Prostate gland (tissue), 2 donors: ENCODE measurements at regions not wholly inside any gene's neighbourhood (a gene's known extent, or its start where the extent isn't known, plus 50 kb on each side); places are given as distances from the start of the nearest gene placed in this dataset.

Source experiments
- DNase-seq: peaks from one replicate; pipeline ENCODE4 v3.0.0-alpha.2; 2019; ENCODE audit warnings: low spot score
- H3K27ac ChIP-seq, 2 donors: fragments of 200-600 bp; sonication (generic); 2 replicates each; pipeline ENCODE4 v1.5.1; 2017 to 2019
- H3K27me3 ChIP-seq: fragments of 200-600 bp; sonication (generic); replicated peaks from 2 replicates; pipeline ENCODE4 v1.5.1; 2019; ENCODE audit not compliant: insufficient read depth
- H3K36me3 ChIP-seq, 2 donors: fragments of 200-600 bp; sonication (generic); 1 replicate in 1 of 2; 2 replicates in 1 of 2; pipeline versions ENCODE4 v1.5.1 to v1.8.1; 2017 to 2019
- H3K4me1 ChIP-seq: fragments of 200-600 bp; sonication (generic); replicated peaks from 2 replicates; pipeline ENCODE4 v1.5.1; 2019
- H3K4me3 ChIP-seq, 2 donors: fragments of 200-600 bp; sonication (generic); 2 replicates each; pipeline ENCODE4 v1.5.1; 2017 to 2019
- H3K9me3 ChIP-seq: fragments of 200-600 bp; sonication (generic); 2 replicates; pipeline ENCODE4 v1.5.1; 2017
- CTCF ChIP-seq, 4 experiments: fragments of 200-600 bp in 2 of 4; fragments of 450-650 bp in 2 of 4; sonication (generic) in 2 of 4; IDR thresholded peaks; 1 replicate in 3 of 4; 2 replicates in 1 of 4; pipeline ENCODE4 v1.5.1; 2016 to 2019; ENCODE audit warnings: antibody characterized with exemption in 4 of 4, mild to moderate bottlenecking in 2 of 4, moderate library complexity in 2 of 4
- POLR2A ChIP-seq: fragments of 450-650 bp; IDR thresholded peaks from one replicate; pipeline ENCODE4 v1.6.1; 2016; ENCODE audit warnings: antibody characterized with exemption, mild to moderate bottlenecking
- POLR2AphosphoS5 ChIP-seq: sonication (generic); formaldehyde crosslinking; IDR thresholded peaks from one replicate; pipeline ENCODE4 v1.6.1; 2017; ENCODE audit warnings: antibody characterized with exemption
- WGBS: methylation state at CpG from one replicate; pipeline ENCODE4 v1.1.5; 2018; 5-methylcytosine and 5-hydroxymethylcytosine counted together
- intact Hi-C: fragments of 100-400 bp; cut with DNase I; formaldehyde crosslinking; loops from one replicate; pipeline ENCODE4 v1.14.2; 2022

- intact Hi-C loops = no loop called here
- Histone ChIP-seq H3K27ac (no peak overlapping the region), H3K9me3 (no peaks in the 10 kb centered on the region), H3K27me3 (no peaks in the 10 kb centered on the region), H3K36me3 (no peaks in the 10 kb centered on the region), H3K4me3 (no peak overlapping the region), H3K4me1 (no peaks in the 10 kb centered on the region)
- TF ChIP-seq POLR2A (no peak), POLR2AphosphoS5 (no peak), CTCF (IDR thresholded peaks at IDR 0.05) (no peak)
- 84% methylated on average over 3 of the region's 3 CpGs for WGBS
- no peak for DNase-seq
These were observed 602.5 kb downstream of the PTPRU start for GRCh38 chr1:29838738-29839320.

- no peaks in the 10 kb centered on the region for H3K9me3 ChIP-seq
- DNase-seq = no peak
- WGBS = 72% methylated on average over 12 of the region's 12 CpGs
- no peaks in the 10 kb centered on the region for H3K27me3 ChIP-seq
- no peaks in the 10 kb centered on the region for H3K4me1 ChIP-seq
- no peak for TF ChIP-seq POLR2A
- no peak for TF ChIP-seq CTCF (IDR thresholded peaks at IDR 0.05)
- no peak for TF ChIP-seq POLR2AphosphoS5
- no peak overlapping the region for H3K27ac ChIP-seq
- H3K4me3 ChIP-seq = no peak overlapping the region
- no peaks in the 10 kb centered on the region for H3K36me3 ChIP-seq
- intact Hi-C loops = no loop called here
These were observed 600.6 kb downstream of the PTPRU start for GRCh38 chr1:29836651-29837646.

GRCh38 chr1:29835874-29836273 lies 599.6 kb downstream of the PTPRU start:
- DNase-seq = no peak
- WGBS = 56% methylated on average over 8 of the region's 8 CpGs
- intact Hi-C loops = no loop called here
- no peaks in the 10 kb centered on the region for H3K36me3 ChIP-seq
- H3K9me3 ChIP-seq = no peaks in the 10 kb centered on the region
- TF ChIP-seq POLR2A (no peak), CTCF (IDR thresholded peaks at IDR 0.05) (no peak), POLR2AphosphoS5 (no peak)
- H3K27me3 ChIP-seq = no peaks in the 10 kb centered on the region
- no peak overlapping the region for H3K27ac ChIP-seq
- H3K4me3 ChIP-seq = no peak overlapping the region
- H3K4me1 ChIP-seq = no peaks in the 10 kb centered on the region

DNA sequence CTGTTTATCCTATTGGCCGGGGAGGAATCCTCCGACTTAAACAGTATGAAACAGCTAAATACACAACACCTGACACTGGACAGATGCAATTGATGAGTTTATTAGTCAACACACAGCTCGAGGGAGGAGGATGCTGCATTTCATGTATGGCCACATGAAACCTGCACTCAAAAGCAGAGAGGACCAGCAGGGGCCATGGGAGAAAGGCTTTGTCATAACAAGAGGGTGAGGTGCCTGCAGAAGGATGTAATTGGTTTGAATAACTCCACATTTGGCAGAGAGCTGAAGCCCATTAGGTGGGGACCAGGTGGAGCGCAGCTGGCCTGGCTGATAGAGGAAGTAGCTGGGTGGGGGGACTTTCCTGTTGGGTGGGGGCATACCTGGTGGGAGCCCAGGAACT lies 599.1 kb downstream of the PTPRU start:
- intact Hi-C loops = no loop called here

GRCh38 chr1:29833581-29833980 lies 597.3 kb downstream of the PTPRU start:
- Histone ChIP-seq H3K27ac (no peak overlapping the region), H3K4me1 (no peaks in the 10 kb centered on the region), H3K4me3 (no peak overlapping the region), H3K27me3 (no peaks in the 10 kb centered on the region), H3K36me3 (no peaks in the 10 kb centered on the region), H3K9me3 (no peaks in the 10 kb centered on the region)
- 77% methylated on average over 6 of the region's 6 CpGs for WGBS
- intact Hi-C loops = no loop called here
- no peak for DNase-seq
- TF ChIP-seq POLR2AphosphoS5 = no peak
- TF ChIP-seq CTCF (IDR thresholded peaks at IDR 0.05) = no peak
- TF ChIP-seq POLR2A = no peak

More for the DNA sequence above, 599.1 kb downstream of the PTPRU start:
- no peaks in the 10 kb centered on the region for H3K4me1 ChIP-seq
- H3K4me3 ChIP-seq = no peak overlapping the region
- no peaks in the 10 kb centered on the region for H3K27me3 ChIP-seq
- no peak overlapping the region for H3K27ac ChIP-seq
- H3K9me3 ChIP-seq = no peaks in the 10 kb centered on the region
- no peaks in the 10 kb centered on the region for H3K36me3 ChIP-seq
- TF ChIP-seq POLR2AphosphoS5 = no peak
- no peak for DNase-seq
- 46% methylated on average over 4 of the region's 4 CpGs for WGBS
